DND-41 (cell line): ENCODE measurements at regions not wholly inside any gene's neighbourhood (a gene's known extent, or its start where the extent isn't known, plus 50 kb on each side); places are given as distances from the start of the nearest gene placed in this dataset.

Experiments
- ATAC-seq: fragments of 200-7000 bp; cut with Tn5 transposase; 3 replicates; pipeline ENCODE4 v1.9.1; 2021; ENCODE audit warnings: low read depth; ENCODE audit not compliant: insufficient read depth
- DNase-seq: peaks from one replicate; pipeline ENCODE4 v3.0.0-alpha.2; 2020
- H2AFZ ChIP-seq: 2 replicates; pipeline ENCODE4 v1.6.0; 2012; ENCODE audit warnings: low read depth, low read length
- H3K27ac ChIP-seq: 2 replicates; pipeline ENCODE4 v1.5.1; 2012; ENCODE audit warnings: low read length, inconsistent platforms
- H3K27me3 ChIP-seq: fragments of 200-600 bp; sonication (generic); 2 replicates; pipeline ENCODE4 v1.6.0; 2012; ENCODE audit warnings: low read length, mild to moderate bottlenecking, inconsistent platforms; ENCODE audit not compliant: insufficient read depth, poor library complexity
- H3K36me3 ChIP-seq: 2 replicates; pipeline ENCODE4 v1.5.1; 2012; ENCODE audit warnings: low read length, inconsistent platforms; ENCODE audit not compliant: insufficient read depth
- H3K4me1 ChIP-seq: 2 replicates; pipeline ENCODE4 v1.5.1; 2012; ENCODE audit warnings: mild to moderate bottlenecking, low read length; ENCODE audit not compliant: insufficient read depth
- H3K4me2 ChIP-seq: 2 replicates; pipeline ENCODE4 v1.6.0; 2012; ENCODE audit warnings: mild to moderate bottlenecking, moderate library complexity, low read length, inconsistent platforms; ENCODE audit not compliant: insufficient read depth
- H3K4me3 ChIP-seq, 2 experiments: fragments of 200-600 bp in 1 of 2; shearing (Covaris generic) in 1 of 2; 2 replicates each; pipeline ENCODE4 v1.5.1; 2012 to 2016; ENCODE audit warnings: inconsistent platforms in 2 of 2, low read length in 2 of 2, mild to moderate bottlenecking in 2 of 2, low read depth in 1 of 2, moderate library complexity in 1 of 2
- H3K79me2 ChIP-seq: 2 replicates; pipeline ENCODE4 v1.6.0; 2012; ENCODE audit warnings: low read length, inconsistent platforms; ENCODE audit not compliant: insufficient read depth
- H3K9ac ChIP-seq: 2 replicates; pipeline ENCODE4 v1.6.0; 2012; ENCODE audit warnings: low read depth, mild to moderate bottlenecking, inconsistent platforms, low read length, moderate library complexity
- H3K9me3 ChIP-seq: 2 replicates; pipeline ENCODE4 v1.5.1; 2012; ENCODE audit warnings: low read length, moderate library complexity, mild to moderate bottlenecking, inconsistent platforms; ENCODE audit not compliant: insufficient read depth, severe bottlenecking
- H4K20me1 ChIP-seq: 2 replicates; pipeline ENCODE4 v1.6.0; 2012; ENCODE audit warnings: low read length; ENCODE audit not compliant: insufficient read depth
- CTCF ChIP-seq: IDR thresholded peaks from 2 replicates; pipeline ENCODE4 v1.5.1; 2012; ENCODE audit warnings: borderline replicate concordance, low read length, moderate library complexity, mild to moderate bottlenecking; ENCODE audit not compliant: poor library complexity, severe bottlenecking; ENCODE audit errors: extremely low read depth
- EZH2 ChIP-seq: IDR thresholded peaks from 3 replicates; pipeline ENCODE4 v1.6.1; 2012; ENCODE audit warnings: borderline replicate concordance, low read depth, mild to moderate bottlenecking, moderate library complexity, low read length, inconsistent platforms; ENCODE audit not compliant: severe bottlenecking

GRCh38 chr7:110066843-110067242, 1024.1 kb upstream of the LRRN3 start:
- H3K27ac ChIP-seq = no peak overlapping the region
- H3K4me1 ChIP-seq = no peaks in the 10 kb centered on the region
- no peaks in the 10 kb centered on the region for H4K20me1 ChIP-seq
- H3K4me2 ChIP-seq = no peak overlapping the region
- no peaks in the 10 kb centered on the region for H3K36me3 ChIP-seq
- no peak overlapping the region for H2AFZ ChIP-seq
- H3K9ac ChIP-seq = no peak overlapping the region
- no peaks in the 10 kb centered on the region for H3K27me3 ChIP-seq
- no peak for ATAC-seq
- H3K9me3 ChIP-seq = no peaks in the 10 kb centered on the region
- no peaks in the 10 kb centered on the region for H3K79me2 ChIP-seq
- no peak overlapping the region for H3K4me3 ChIP-seq
- DNase-seq = no peak
- TF ChIP-seq EZH2 (no peak), CTCF (no peak)

DNA sequence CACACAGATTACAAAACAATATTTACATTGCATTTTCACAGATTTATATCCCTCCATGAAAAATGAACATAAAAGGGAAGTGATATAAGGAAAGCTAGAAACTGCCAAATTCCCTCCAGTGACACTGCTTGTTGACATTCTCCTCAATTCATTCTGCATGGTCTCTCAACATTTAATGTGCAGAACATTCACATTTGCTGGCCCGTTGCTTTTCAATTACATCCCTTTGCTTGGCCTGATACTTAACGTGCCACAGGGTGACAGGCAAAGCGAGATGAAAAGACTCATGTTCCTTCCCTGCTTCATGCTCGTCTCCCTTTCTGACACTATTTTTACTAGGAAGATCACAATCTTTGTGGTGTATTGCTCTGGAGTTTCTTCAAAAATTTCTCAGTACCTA, 1019.7 kb upstream of the LRRN3 start:
- ATAC-seq (no peak), DNase-seq (no peak)
- H4K20me1 ChIP-seq = no peaks in the 10 kb centered on the region
- no peak overlapping the region for H3K4me3 ChIP-seq
- H3K36me3 ChIP-seq = no peaks in the 10 kb centered on the region
- no peak for TF ChIP-seq CTCF
- no peak for TF ChIP-seq EZH2
- no peaks in the 10 kb centered on the region for H3K4me1 ChIP-seq
- no peaks in the 10 kb centered on the region for H3K27me3 ChIP-seq
- H3K4me2 ChIP-seq = no peak overlapping the region
- H3K79me2 ChIP-seq = no peaks in the 10 kb centered on the region
- no peaks in the 10 kb centered on the region for H3K9me3 ChIP-seq
- no peak overlapping the region for H3K27ac ChIP-seq
- no peak overlapping the region for H2AFZ ChIP-seq
- no peak overlapping the region for H3K9ac ChIP-seq

DNA sequence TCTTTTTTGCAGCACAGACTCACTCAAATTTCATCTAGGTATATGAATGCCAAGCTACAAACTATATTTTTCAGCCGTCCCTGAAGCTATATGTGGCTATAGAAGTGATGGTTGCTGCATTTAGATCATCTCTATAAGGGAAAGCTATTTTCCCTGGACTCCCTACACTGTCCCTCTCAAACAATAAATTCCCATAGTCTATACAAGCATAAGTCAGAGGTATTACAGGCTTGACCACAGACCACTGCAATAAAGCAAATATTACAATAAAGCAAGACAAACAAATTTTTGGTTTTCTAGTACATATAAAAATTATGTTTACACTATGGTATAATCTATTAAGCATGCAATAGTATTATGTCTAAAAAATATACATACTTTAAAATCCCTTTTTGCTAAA, 1015.5 kb upstream of the LRRN3 start:
- no peaks in the 10 kb centered on the region for H3K79me2 ChIP-seq
- H3K36me3 ChIP-seq = no peaks in the 10 kb centered on the region
- H3K4me1 ChIP-seq = no peaks in the 10 kb centered on the region
- no peaks in the 10 kb centered on the region for H4K20me1 ChIP-seq
- H2AFZ ChIP-seq = no peak overlapping the region
- no peak overlapping the region for H3K4me3 ChIP-seq
- H3K27me3 ChIP-seq = no peaks in the 10 kb centered on the region
- no peak overlapping the region for H3K9ac ChIP-seq
- no peak overlapping the region for H3K27ac ChIP-seq
- no peak overlapping the region for H3K4me2 ChIP-seq
- TF ChIP-seq CTCF (no peak), EZH2 (no peak)
- ATAC-seq (no peak), DNase-seq (no peak)
- H3K9me3 ChIP-seq = no peaks in the 10 kb centered on the region

DNA sequence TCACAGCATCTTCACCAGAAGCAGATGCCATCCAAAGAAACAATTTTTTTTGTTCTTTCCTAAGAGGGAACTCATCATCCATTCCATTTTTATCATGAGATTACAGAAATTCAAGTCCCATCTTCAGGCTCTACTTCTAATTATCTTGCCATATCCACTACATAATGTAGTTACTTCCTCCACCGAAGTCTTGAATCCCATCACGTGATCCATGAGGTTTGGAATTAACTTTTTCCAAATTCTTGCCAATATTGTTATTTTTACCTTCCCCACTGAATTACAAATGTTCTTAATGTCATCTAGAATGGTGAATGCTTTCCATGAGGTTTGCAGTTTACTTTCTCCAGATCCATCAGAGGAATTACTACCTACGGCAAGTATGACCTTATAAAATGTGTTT, 1014.7 kb upstream of the LRRN3 start:
- Histone ChIP-seq H3K79me2 (no peaks in the 10 kb centered on the region), H3K9me3 (no peaks in the 10 kb centered on the region), H3K36me3 (no peaks in the 10 kb centered on the region), H3K9ac (no peak overlapping the region), H3K4me3 (no peak overlapping the region), H4K20me1 (no peaks in the 10 kb centered on the region), H3K4me2 (no peak overlapping the region), H3K27ac (no peak overlapping the region), H2AFZ (no peak overlapping the region), H3K4me1 (no peaks in the 10 kb centered on the region), H3K27me3 (no peaks in the 10 kb centered on the region)
- no peak for TF ChIP-seq EZH2
- no peak for TF ChIP-seq CTCF
- ATAC-seq (no peak), DNase-seq (no peak)
